HG03159 (cell line): ENCODE measurements at regions not wholly inside any gene's neighbourhood (a gene's known extent, or its start where the extent isn't known, plus 50 kb on each side); places are given as distances from the start of the nearest gene placed in this dataset.
"Not testable (repeated sequence)": the region's sequence is repeated elsewhere in the genome, so short reads cannot be mapped to it uniquely, and the experiment has no call there.

Experiments used
- ATAC-seq: cut with Tn5 transposase; IDR thresholded peaks from one replicate; pipeline ENCODE4 v1.9.1; 2021; ENCODE audit warnings: mild to moderate bottlenecking, moderate library complexity; ENCODE audit not compliant: unreplicated experiment

GRCh38 chrX:50967736-50968135 is 57.2 kb downstream of the BMP15 start:
- no peak for ATAC-seq

GRCh38 chrX:50968871-50969635 is 58.5 kb downstream of the BMP15 start:
- ATAC-seq: not testable (repeated sequence)

- ATAC-seq: no peak
These were observed 60.9 kb downstream of the BMP15 start for GRCh38 chrX:50971395-50971794.

- no peak for ATAC-seq
These were observed 62.7 kb downstream of the BMP15 start for GRCh38 chrX:50973199-50973598.

- ATAC-seq: no peak
These were observed 68.6 kb downstream of the BMP15 start for GRCh38 chrX:50978920-50979682.

DNA sequence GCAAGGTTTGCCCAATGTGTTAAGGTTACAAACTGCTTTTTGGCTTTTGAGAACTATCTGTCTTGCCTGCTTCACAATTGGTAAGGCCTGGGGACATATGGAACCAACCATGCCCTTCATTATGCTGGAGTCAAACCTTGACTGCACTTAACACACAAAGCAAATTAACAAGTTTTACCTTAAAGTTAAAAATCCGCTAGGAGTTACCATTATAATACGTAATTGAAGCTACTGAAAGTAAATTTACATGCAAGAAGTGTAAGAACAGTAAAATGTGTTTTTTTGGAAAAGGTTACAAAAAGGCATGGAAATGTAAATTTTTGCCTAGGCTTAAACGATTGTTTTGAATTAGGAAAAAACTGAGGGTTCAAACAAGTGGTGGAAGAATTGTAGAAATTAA is 69.7 kb downstream of the BMP15 start:
- ATAC-seq: no peak

DNA sequence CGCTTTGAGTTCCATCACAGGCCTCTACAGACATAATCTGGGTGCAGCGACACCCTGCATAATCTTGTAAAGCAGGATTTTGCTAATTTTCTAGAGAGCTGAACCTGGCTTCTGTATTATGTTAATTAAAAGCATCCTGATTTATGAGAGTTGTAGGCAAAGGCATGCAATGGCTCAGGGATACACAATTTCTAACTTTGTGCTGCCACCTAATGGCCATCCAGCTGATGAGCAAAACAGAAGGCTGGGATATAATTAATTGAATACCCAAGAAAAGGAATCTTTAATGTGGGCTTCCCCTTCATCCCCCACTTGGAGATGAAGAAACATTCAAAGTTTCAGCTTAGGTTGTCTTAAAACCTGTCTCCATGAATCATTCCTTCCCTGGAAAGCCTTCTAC is 78.1 kb downstream of the BMP15 start:
- no peak for ATAC-seq

DNA sequence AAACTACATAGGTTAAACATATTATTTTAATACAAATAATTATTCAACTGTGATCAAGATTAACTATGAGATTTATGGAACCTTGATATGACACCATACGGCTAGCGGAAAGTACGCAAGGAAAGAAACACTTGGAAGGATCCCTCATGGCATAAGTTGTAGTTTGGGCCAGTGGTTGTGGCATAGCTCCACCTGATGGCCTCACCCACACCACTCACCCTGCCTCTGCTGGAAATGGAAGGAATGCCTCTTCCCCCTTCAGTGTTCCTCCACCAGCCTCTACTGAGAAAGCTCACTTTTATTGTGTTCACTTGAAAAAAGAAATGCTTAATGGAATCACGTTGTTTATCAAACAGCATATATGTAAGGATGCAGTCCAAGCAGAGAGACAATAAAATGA is 86.4 kb downstream of the BMP15 start:
- no peak for ATAC-seq

DNA sequence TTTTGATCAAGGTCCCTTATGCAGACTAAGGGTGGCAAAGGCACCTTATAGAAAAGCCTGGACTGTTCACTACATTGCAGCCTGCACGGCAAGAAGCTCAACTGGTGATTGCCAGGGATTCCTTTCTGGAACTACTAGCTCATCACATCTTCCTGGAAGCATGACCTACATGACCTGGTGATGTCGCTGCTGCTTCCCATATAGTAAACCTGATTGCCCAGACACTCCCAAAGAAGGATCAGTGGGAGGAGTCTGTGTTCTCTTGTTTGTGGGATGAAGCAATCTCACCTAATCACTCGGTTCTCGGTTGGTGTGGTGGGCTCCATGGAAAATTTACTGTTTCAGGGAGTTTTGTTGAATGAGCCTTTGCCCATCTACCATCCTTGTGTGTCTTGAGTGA is 89.8 kb downstream of the BMP15 start:
- not testable (repeated sequence) for ATAC-seq

- ATAC-seq: not testable (repeated sequence)
These were observed 91.4 kb downstream of the BMP15 start for GRCh38 chrX:51001733-51002632.

GRCh38 chrX:51006064-51006463 is 95.5 kb downstream of the BMP15 start:
- ATAC-seq: no peak

GRCh38 chrX:51024106-51024696 is 113.7 kb downstream of the BMP15 start:
- ATAC-seq: peak; percentile 93

- ATAC-seq: no peak
These were observed 116.3 kb downstream of the BMP15 start for GRCh38 chrX:51026862-51027261.

- ATAC-seq: no peak
These were observed 125.2 kb downstream of the BMP15 start for GRCh38 chrX:51035746-51036145.

DNA sequence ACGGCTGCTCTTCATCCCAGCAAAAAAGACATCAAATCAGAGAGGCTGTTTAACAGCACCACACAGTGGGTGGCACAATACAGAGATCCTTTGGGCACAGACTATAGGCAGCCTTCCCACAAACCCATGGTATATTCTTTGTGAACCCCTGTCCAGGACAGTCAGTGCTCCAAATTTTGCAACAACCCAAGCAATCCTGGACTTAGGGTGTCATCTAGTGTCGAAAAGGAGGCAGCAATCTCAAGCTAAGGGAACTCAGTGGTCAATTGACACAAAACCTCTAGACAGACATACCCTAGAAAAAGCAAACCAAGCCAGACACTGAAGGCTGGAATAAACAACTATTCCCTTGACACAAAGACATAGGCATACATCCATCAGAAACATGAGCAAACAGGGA is 137.4 kb downstream of the BMP15 start:
- no peak for ATAC-seq

DNA sequence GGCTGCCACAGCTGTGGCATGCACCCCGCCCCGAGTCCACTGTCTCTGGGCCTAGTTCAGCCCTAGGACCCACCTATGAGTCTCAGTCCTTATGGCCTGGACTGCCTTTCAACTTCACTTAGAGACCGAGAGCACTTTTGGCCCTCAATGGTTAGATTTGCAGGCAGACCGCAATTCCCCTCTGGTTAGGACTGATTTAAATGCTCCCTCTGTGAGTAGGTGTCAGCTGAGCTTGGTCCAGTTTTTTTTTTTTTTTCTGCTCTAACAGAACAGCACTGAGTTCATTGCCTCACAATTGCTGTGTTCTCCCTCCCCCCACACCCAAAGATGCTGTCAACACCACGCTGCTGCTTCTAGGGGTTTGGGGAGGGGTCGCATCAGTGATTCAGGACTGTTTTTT is 143.2 kb downstream of the BMP15 start:
- ATAC-seq: no peak

GRCh38 chrX:51098046-51098445 is 187.5 kb downstream of the BMP15 start:
- no peak for ATAC-seq

DNA sequence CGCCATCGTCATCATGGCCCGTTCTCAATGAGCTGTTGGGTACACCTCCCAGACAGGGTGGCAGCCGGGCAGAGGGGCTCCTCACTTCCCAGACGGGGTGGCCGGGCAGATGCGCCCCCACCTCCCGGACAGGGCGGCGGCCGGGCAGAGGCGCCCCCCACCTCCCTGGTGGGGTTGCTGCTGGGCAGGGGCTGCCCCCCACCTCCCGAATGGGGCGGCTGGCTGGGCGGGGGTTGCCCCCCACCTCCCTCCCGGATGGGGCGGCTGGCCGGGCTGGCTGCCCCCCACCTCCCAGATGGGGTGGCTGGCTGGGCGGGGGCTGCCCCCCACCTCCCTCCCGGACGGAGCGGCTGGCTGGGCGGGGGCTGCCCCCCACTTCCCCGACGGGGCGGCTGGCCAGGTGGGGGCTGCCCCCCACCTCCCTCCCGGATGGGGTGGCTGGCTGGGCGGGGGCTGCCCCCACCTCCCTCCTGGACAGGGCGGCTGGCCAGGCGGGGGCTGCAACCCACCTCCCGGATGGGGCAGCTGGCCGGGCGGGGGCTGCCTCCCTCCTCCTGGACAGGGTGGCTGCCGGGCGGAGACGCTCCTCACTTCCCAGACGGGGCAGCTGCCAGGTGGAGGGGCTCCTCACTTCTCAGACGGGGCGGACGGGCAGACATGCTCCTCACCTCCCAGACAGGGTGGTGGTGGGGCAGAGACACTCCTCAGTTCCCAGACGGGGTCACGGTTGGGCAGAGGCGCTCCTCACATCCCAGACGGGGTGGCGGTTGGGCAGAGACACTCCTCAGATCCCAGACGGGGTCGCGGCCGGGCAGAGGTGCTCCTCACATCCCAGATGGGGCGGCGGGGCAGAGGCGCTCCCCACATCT is 208.8 kb downstream of the BMP15 start:
- ATAC-seq: not testable (repeated sequence)

DNA sequence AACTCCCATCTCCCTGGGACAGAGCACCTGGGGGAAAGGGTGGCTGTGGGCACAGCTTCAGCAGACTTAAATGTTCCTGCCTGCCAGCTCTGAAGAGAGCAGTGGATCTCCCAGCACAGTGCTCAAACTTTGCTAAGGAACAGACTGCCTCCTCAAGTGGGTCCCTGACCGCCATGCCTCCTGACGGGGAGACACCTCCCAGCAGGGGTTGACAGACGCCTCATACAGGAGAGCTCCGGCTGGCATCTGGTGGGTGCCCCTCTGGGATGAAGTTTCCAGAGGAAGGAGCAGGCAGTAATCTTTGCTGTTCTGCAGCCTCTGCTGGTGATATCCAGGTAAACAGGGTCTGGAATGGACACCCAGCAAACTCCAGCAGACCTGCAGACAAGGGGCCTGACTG is 206.9 kb upstream of the NUDT10 start:
- not testable (repeated sequence) for ATAC-seq
